Activated CD8-positive, alpha-beta T cell treated with anti-CD3 and anti-CD28 coated beads for 36 hours (primary cell): ENCODE measurements at regions not wholly inside any gene's neighbourhood (a gene's known extent, or its start where the extent isn't known, plus 50 kb on each side); places are given as distances from the start of the nearest gene placed in this dataset.

Experiments used
- ATAC-seq: fragments of 200-7000 bp; cut with Tn5 transposase; one replicate; pipeline ENCODE4 v1.10.0; 2021; ENCODE audit warnings: mild to moderate bottlenecking, moderate library complexity
- CTCF ChIA-PET: fragments of 350-600 bp; sonication (Branson Sonifier 250); formaldehyde crosslinking; loops from one replicate; lab custom pipeline; 2021; ENCODE audit warnings: antibody characterized with exemption; lab: Charles Lee
- POLR2A ChIA-PET: fragments of 350-600 bp; sonication (Branson Sonifier 250); formaldehyde crosslinking; loops from one replicate; lab custom pipeline; 2021; ENCODE audit warnings: antibody characterized with exemption; lab: Charles Lee
- DNase-seq: peaks from one replicate; pipeline ENCODE4 v3.0.0-alpha.2; 2020
- H3K27ac Mint-ChIP-seq: one replicate; pipeline ENCODE4 v1.8.0; 2021; ENCODE audit warnings: mild to moderate bottlenecking, mixed read lengths
- H3K27me3 Mint-ChIP-seq: one replicate; pipeline ENCODE4 v1.8.0; 2021; ENCODE audit warnings: mixed read lengths
- H3K36me3 Mint-ChIP-seq: one replicate; pipeline ENCODE4 v1.8.0; 2021; ENCODE audit warnings: low read depth, mixed read lengths
- H3K4me1 Mint-ChIP-seq: one replicate; pipeline ENCODE4 v1.8.0; 2021; ENCODE audit warnings: low read depth, mixed read lengths
- H3K4me3 Mint-ChIP-seq: one replicate; pipeline ENCODE4 v1.8.0; 2021; ENCODE audit warnings: mild to moderate bottlenecking, moderate library complexity, mixed read lengths
- H3K9me3 Mint-ChIP-seq: one replicate; pipeline ENCODE4 v1.8.0; 2021; ENCODE audit warnings: mixed read lengths
- CTCF ChIP-seq: fragments of 200-600 bp; IDR thresholded peaks from one replicate; pipeline ENCODE4 v1.8.0; 2022; ENCODE audit warnings: antibody characterized with exemption, mild to moderate bottlenecking
- intact Hi-C: fragments of 100-400 bp; cut with micrococcal nuclease; formaldehyde crosslinking; loops from one replicate; pipeline ENCODE4 v1.10.0; 2022

- CTCF ChIA-PET, result interaction anchor here (1.5 kb wide), 1 partner anchor 12 kb away, joined by 3 read pairs; no protein-coding TSS in a partner anchor
- DNase-seq (no peak), ATAC-seq (no peak)
- intact Hi-C loops, result no loop called here
- Mint-ChIP-seq H3K4me1 (no peaks in the 10 kb centered on the region), H3K27me3 (peaks cover 8% of the 10 kb centered on the region), H3K36me3 (no peaks in the 10 kb centered on the region), H3K27ac (no peak overlapping the region), H3K4me3 (no peak overlapping the region), H3K9me3 (no peaks in the 10 kb centered on the region)
- TF ChIP-seq CTCF, result no peak
- POLR2A ChIA-PET, result no interaction called here
Measured at GRCh38 chr2:133849341-133849740, 281.1 kb upstream of the NCKAP5 start.

GRCh38 chr2:133854603-133855200 lies 286.4 kb upstream of the NCKAP5 start:
- TF ChIP-seq CTCF, result no peak

GRCh38 chr2:133855526-133855925 lies 287.3 kb upstream of the NCKAP5 start:
- ChIA-PET CTCF (interaction anchor here (1.1 kb wide), 1 partner anchor 11 kb away, joined by 6 read pairs; no protein-coding TSS in a partner anchor), POLR2A (no interaction called here)
- Mint-ChIP-seq H3K4me1 (no peaks in the 10 kb centered on the region), H3K27me3 (peaks cover 8% of the 10 kb centered on the region), H3K36me3 (no peaks in the 10 kb centered on the region), H3K4me3 (no peak overlapping the region), H3K9me3 (no peaks in the 10 kb centered on the region), H3K27ac (no peak overlapping the region)
- no peak for ATAC-seq
- TF ChIP-seq CTCF, result no peak
- intact Hi-C loops, result no loop called here
- DNase-seq, result no peak

More at GRCh38 chr2:133854603-133855200, 286.4 kb upstream of the NCKAP5 start:
- intact Hi-C loops, result no loop called here
- Mint-ChIP-seq H3K4me1 (no peaks in the 10 kb centered on the region), H3K27ac (no peak overlapping the region), H3K9me3 (no peaks in the 10 kb centered on the region), H3K4me3 (no peak overlapping the region), H3K36me3 (no peaks in the 10 kb centered on the region), H3K27me3 (peaks cover 8% of the 10 kb centered on the region)
- ChIA-PET CTCF (interaction anchor here (1.1 kb wide), 1 partner anchor 11 kb away, joined by 6 read pairs; no protein-coding TSS in a partner anchor), POLR2A (no interaction called here)
- ATAC-seq, result no peak
- no peak for DNase-seq

GRCh38 chr2:133856678-133857077 lies 288.4 kb upstream of the NCKAP5 start:
- no peak for ATAC-seq
- Mint-ChIP-seq H3K27ac (no peak overlapping the region), H3K36me3 (no peaks in the 10 kb centered on the region), H3K9me3 (no peaks in the 10 kb centered on the region), H3K4me1 (no peaks in the 10 kb centered on the region), H3K4me3 (no peak overlapping the region), H3K27me3 (peaks cover 8% of the 10 kb centered on the region)
- intact Hi-C loops, result no loop called here
- no peak for TF ChIP-seq CTCF
- POLR2A ChIA-PET, result no interaction called here
- CTCF ChIA-PET, result interaction anchor here (1.4 kb wide), 1 partner anchor 13 kb away, joined by 5 read pairs; no protein-coding TSS in a partner anchor
- DNase-seq, result no peak

GRCh38 chr2:133859578-133859977 lies 291.3 kb upstream of the NCKAP5 start:
- H3K27me3 Mint-ChIP-seq, result peaks cover 16% of the 10 kb centered on the region
- ChIA-PET CTCF (interaction anchor here (1.2 kb wide), 1 partner anchor 16 kb away, joined by 5 read pairs; no protein-coding TSS in a partner anchor), POLR2A (no interaction called here)
- TF ChIP-seq CTCF, result no peak
- no peaks in the 10 kb centered on the region for H3K9me3 Mint-ChIP-seq
- no peak overlapping the region for H3K4me3 Mint-ChIP-seq
- H3K4me1 Mint-ChIP-seq, result no peaks in the 10 kb centered on the region
- ATAC-seq (no peak), DNase-seq (no peak)
- H3K27ac Mint-ChIP-seq, result no peak overlapping the region
- H3K36me3 Mint-ChIP-seq, result no peaks in the 10 kb centered on the region
- intact Hi-C loops, result no loop called here
